GM19043 (cell line): ENCODE measurements at regions not wholly inside any gene's neighbourhood (a gene's known extent, or its start where the extent isn't known, plus 50 kb on each side); places are given as distances from the start of the nearest gene placed in this dataset.

Source experiments
- ATAC-seq: cut with Tn5 transposase; IDR thresholded peaks from one replicate; pipeline ENCODE4 v1.9.1; 2021; ENCODE audit warnings: low read depth; ENCODE audit not compliant: unreplicated experiment

GRCh38 chr2:168373468-168373867, 82.6 kb upstream of the CERS6 start:
- no peak for ATAC-seq

DNA sequence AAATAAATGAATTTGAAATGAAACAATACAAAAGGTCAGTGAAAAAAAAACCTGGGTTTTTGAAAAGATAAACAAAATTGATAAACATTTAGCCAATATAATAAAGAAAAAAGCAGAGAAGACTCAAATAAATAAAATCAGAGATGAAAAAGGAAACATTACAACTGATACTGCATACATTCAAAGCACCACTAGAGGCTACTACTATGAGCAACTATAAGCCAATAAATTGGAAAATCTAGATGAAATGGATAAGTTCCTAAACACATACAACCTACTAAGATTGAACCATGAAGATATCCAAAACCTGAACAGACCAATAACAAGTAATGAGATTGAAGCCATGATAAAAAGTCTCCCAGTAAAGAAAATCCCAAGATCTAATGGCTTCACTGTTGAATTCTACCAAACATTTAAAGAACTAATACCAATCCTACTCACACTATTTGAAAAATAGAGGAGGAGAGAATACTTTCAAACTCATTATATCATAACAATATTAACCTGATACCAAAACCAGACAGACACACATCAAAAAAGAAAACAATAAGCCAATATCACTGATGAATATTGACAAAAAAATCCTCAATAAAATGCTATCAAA, 80.8 kb upstream of the CERS6 start:
- ATAC-seq = no peak

GRCh38 chr2:168378960-168379669, 77.0 kb upstream of the CERS6 start:
- ATAC-seq = no peak

- no peak for ATAC-seq
Observed at GRCh38 chr2:168380500-168380899, 75.6 kb upstream of the CERS6 start.

GRCh38 chr2:168392024-168392423, 64.0 kb upstream of the CERS6 start:
- ATAC-seq = no peak

DNA sequence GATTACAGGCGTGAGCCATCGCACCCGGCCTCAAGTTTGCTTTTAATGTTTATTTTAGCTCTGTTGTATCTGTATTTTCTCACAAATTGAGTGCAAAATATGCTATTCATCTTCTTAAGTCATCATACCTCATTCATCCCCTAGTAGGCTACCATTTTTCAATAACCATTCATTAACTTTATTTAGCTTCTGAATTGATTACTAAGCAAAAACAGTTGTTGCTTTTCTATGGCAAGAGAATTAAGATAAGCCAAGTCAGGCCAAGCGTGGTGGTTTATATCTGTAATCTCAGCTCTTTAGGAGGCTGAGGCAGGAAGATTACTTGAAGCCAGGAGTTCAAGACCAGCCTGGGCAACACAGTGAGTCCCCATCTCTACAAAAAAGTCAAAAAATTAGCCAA, 63.3 kb upstream of the CERS6 start:
- ATAC-seq = no peak

DNA sequence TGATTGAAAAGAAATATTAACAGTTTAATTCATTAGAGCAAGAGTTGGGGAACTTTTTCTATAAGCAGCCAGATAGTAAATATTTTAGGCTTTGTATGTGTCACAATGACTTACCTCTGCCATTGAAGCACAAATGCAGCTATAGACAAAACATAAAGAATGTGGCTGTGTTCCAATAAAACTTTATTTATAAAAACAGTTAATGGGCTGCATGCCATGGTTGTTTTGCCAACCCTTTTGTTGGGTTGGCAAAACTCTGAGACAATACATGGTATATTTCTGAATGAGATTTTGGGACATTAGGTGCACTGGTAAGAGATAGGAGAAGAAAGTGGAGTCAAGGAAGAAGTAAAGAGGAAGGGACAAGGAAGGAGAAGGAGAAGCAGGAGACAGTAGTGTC, 61.8 kb upstream of the CERS6 start:
- ATAC-seq = no peak

DNA sequence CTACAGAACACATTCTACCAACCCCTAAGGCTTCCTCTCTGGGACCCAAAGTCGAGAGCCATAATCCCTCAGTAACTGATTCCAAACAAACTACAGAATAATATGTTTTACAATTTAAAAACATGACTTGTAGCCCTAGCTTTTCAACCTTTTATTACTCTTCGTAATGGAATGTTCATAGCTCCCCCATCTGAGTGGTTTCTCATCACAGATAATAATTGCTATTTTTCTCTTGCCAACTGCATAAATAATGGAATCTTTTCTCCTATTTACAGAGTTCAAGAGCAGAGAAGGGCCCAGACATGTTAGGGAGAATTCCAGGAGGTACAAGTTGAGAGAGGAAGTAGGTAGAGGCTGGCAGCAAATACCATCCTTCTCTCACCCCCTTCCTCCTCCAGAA, 59.9 kb upstream of the CERS6 start:
- no peak for ATAC-seq

GRCh38 chr2:168397629-168398028, 58.4 kb upstream of the CERS6 start:
- no peak for ATAC-seq

DNA sequence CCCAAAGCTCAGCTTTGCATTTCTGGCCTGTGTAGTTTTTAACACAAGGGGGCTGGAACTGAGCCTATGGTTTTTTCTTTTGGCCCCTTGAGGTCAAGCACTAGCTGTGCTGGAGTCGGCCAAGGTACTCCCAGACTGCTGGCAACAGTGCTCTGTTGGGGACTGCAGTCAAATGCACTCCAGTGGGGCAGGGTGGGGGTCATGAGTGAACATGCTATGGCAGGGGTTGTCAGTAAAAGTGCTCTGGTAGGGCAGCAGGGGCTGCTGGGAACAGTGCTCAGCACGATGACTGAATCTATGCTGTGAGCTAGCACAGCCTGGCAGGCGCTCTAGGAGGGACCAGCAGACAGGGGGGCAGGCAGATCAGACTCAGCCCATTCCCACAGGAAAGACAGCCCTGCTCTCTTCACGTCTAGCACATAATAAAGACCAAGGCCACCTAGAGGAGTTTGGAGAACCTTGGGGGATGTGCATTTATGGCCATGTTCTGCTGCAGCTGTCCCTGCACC, 55.0 kb upstream of the CERS6 start:
- ATAC-seq = no peak

DNA sequence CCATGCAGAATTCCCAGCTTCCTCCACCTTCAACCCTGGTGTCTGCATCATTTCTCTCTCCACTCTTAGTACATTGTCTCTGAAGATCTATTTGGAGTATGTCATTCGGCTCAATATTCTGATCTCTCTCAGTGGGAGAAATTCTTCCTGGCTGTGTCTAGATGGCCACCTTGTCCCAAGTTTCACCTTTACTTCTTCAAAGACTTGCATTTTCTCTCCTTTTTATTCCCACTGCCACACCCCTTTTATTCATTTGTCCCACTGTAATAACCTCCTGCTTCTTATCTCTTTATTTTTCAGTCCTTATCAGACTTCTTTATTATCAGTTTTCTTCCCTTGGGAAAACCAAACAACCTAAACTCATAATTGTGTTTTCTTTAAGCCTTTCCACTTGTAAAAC, 54.3 kb upstream of the CERS6 start:
- ATAC-seq = no peak

DNA sequence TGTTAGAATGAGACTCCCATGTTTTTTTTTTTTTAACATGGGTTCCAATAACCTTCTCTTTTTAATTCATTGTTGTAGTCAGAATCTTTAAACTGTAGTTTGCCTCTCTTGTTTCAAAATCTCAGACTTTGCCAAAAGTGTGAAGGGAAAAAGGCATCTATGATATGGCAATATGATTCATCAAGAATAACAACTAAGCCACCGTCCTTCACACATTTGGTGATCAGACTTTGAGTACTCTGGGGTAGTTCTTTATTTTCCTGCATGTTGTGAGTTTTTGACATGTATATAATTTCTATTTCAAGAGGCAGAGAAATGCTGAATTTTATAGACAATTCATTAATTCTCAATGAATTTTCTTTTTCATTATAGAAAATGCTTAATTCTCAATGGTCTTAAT, 53.5 kb upstream of the CERS6 start:
- ATAC-seq = no peak

GRCh38 chr2:168403736-168404135, 52.3 kb upstream of the CERS6 start:
- no peak for ATAC-seq

- no peak for ATAC-seq
Observed at GRCh38 chr2:168404764-168405163, 51.3 kb upstream of the CERS6 start.
